Anterior cingulate cortex (tissue), 58 donors: ENCODE measurements at regions not wholly inside any gene's neighbourhood (a gene's known extent, or its start where the extent isn't known, plus 50 kb on each side); places are given as distances from the start of the nearest gene placed in this dataset.
"Not testable (repeated sequence)": the region's sequence is repeated elsewhere in the genome, so short reads cannot be mapped to it uniquely, and the experiment has no call there.

Source experiments
- DNase-seq, 58 donors: peaks; one replicate each; lab custom pipeline; 2025; lab: John Stamatoyannopoulos, UW

DNA sequence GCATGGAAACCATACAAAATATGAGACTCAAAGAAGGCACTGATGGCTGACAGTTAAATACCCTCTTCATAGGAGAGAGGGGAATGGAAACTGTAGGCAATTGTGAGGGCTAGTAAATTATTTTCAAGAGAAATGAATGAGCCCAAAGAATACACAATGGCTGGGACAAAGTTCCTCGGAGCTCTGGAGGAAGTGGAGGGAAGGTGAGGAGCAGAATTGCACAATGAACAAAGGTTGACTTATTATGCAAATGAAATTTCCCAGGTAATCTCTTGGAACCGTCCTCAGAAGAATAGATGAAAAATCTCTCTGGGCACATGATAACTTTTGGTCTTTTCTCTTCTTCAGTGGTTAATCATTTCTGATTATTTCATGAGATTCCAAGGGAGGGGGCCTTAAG lies 202.6 kb upstream of the VCX start:
- DNase-seq: no peak

DNA sequence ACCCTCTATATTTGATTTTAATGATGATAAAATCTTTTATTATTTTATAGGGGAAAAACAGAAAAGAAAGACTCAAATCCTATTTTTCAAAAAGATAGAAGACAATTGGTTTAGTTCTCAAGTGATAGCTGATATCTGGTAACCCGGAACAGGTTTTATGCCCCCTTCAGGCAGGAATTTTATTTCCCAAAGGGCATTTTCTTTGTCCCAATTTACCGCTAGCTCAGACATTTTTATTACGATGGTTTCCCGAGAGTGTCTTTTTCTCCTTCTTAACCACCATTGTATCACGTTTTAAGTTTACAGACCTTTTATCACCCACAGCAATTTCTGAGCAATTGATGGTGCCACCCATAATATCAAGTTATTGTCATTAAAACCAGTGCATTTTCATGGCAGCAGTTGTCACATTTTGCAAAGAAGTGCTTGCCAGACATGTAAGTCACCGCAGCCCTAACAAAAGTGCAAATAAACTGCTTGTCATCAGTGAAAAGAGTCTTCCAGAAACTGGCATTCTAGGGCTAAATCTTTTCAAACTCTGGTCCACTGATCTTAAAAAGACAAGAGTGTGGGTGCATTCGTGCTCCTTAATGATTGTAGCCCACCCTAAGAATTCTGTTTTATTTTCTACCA lies 204.8 kb upstream of the VCX start:
- no peak for DNase-seq

DNA sequence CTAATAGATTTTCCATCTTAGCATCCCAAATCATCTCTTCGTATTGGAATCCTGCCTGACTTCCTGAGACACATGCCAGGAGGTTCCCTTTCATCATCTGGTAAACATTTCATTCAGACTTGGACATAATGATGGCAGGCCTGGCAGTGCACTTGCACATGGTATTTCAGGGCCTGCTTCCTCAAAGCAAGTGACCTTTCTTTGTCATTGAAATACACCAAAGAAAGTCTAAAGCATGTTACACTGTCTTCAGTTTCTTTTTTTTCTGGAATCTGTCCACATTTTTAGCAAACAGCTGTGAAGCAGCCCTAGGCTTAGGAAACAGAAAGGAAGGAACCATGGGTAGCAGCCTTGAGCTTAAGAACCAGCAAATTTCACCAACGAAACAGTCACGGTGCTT lies 205.9 kb upstream of the VCX start:
- peak in 3 of 58 donors; percentile 0 to 1 (median 1) for DNase-seq

DNA sequence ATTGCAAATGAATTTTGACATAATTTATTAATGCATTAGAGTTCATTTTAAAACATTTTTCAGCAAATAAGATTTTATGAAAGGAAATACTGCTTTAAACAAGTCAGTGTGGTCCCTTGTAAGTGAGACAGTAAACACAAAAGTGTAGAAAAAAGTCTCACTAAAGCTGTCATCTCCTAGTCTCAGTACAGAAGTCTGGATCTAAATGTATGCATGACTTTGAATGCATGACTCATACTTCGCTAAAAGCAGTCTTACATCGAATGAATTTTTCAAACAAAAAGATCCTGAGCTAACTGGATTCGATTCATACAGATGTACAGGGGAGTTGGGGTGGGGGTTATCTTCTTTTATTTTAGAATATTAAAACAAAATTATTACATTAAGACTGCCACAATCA lies 207.4 kb upstream of the VCX start:
- DNase-seq: peak in 1 of 58 donors; percentile 6

DNA sequence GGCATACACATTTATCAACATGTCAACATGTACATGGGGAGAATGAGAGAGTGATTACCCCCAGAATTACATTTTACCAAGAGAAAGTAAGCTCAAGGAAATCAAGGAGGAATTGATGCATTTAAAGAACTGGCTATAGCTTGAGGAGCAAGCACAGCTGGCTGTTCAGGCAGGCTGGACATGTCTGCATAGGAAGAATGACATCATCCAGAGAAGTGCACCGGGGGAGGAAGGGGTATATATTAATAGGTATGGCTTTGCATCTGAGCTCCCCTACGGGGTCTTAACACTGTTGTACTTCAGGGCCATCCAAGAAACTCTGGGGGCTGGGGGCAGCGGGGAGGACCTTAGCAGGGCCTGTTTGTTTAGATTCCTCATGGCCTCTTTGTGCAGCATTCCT lies 222.4 kb upstream of the VCX start:
- no peak for DNase-seq

DNA sequence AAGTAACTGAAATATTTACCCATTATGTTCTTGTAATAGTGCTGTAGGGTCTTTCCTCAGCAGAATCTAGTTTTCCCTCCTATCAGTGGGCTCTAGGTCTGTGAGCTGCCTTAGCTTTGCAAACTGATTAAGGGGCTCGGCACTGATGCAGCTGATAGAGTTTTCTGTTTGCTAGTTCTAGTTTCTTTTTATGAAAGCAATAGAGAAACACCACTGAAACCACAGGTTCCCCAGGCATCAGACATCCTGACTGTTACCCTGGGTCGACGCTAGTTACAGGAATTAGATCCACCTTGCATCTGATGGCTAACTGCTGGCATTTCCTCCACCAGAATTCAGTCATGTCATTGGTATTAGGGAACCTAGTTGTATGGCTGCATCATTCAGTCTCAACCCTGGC lies 225.0 kb upstream of the VCX start:
- DNase-seq: no peak

DNA sequence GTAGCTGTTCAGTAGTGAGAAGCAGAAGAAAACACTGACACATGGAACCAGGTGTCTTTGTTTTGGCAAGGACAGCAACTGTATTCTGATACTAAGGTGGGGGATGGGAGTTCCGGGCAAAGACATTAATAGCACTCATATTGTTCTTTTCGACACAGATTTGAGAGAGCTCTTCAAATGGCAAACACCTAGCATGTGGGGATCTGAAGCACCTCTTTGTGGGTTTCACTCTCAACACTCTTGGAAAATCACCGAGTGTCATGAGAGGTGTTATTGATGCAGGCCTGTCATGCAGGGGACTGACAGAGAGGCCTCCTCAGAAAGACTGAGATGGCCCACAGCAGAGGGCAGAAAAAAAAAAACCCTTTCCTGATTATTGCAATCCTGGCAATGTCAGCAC lies 228.4 kb upstream of the VCX start:
- no peak for DNase-seq

DNA sequence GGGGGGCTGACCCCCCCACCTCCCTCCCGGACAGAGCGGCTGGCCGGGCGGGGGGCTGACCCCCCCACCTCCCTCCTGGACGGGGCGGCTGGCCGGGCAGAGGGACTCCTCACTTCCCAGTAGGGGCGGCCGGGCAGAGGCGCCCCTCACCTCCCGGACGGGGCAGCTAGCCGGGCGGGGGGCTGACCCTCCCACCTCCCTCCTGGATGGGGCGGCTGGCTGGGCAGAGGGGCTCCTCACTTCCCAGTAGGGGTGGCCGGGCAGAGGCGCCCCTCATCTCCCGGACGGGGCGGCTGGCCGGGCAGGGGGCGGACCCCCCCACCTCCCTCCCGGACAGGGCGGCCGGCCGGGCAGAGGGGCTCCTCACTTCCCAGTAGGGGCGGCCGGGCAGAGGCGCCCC lies 234.3 kb upstream of the VCX start:
- not testable (repeated sequence) for DNase-seq

DNA sequence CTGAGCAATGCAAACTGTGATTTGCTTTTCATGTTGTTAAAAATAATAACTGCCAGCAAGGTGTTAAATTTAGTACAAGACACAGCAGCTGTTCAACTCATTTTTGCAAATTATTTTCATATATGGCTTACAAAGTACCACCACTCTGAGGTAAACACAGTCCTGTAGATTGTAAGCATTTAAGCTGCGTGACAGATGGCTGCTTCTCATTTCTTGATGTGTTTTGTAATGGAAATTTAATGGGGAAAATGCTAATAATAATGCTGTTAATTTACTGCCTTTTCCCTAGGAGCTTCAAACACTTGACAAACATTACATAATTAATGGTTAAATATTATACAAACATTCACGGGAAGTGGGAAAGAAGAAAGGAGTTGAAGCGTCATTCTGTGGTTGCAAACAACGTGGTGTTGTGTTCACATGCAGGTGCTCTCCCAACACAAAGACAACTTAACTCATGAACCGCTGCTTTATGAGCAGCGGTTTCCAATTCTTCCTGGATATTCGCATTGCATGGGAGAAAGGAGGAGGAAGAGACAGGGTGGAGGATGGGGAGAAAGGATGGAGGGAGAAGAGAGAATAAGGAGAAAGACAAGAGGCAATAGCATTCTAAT lies 236.8 kb upstream of the VCX start:
- no peak for DNase-seq

DNA sequence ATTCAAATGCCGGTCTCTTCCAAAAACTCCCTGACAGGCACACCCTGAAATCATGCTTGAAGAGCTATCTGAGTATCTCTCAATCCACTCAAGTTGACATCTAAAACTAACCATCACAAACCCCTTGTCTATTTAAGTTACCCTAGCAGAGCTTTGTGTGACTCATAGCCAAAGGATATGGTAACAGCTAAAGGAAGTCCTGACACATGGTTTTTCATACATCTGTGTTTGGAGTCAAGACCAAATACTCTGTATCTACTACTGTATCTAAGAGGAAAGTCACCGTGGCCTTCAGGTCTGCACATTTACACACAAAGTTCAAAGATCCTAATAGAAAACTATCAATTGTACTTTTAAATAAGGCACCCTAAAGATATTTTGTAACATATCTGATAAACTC lies 239.6 kb upstream of the VCX start:
- DNase-seq: no peak

DNA sequence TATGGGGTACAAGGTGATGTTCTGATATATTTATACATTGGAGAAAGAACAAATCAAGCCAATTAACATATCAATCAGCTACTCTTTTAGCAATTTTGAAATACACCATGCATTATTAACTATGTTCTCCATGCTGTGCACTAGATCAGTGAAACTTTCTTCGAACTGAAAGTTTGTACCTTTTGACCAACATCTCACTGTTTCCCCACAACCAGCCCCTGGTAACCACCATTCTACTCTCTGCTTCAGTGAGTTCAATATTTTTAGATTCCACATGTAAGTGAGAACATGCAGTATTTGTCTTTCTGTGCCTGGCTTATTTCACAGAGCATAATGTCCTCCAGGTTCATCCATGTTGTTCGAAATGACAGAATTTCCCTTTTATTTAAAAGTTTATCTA lies 246.1 kb upstream of the VCX start:
- DNase-seq: no peak

DNA sequence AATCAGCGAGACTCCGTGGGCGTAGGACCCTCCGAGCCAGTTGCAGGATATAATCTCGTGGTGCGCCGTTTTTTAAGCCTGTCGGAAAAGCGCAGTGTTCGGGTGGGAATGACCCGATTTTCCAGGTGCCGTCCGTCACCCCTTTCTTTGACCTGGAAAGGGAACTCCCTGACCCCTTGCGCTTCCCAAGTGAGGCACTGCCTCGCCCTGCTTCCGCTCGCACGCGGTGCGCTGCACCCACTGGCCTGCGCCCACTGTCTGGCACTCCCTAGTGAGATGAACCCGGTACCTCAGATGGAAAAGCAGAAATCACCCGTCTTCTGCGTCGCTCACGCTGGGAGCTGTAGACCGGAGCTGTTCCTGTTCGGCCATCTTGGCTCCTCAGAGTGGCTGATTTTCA lies 249.6 kb upstream of the VCX start:
- DNase-seq: not testable (repeated sequence)

DNA sequence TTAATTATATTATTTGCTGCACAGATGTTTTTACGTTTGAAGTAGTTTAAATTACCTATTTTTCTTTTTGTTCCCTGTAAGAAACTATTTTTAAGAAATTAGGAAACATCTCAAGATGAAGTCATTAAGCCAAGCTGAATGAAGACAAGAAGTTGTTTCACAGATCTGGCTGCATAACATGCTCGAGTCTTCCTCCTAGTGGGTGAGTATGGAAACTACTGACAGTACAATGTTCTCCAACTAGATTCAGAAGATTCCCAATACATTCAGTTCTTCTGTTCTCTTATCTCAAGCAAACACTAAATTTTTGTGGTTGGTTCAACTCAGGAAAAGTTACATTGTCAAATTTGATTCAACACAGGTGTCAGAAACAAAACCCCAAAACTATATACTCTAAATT lies 256.8 kb upstream of the VCX start:
- DNase-seq: peak in 4 of 58 donors; percentile 0 to 4 (median 1)

DNA sequence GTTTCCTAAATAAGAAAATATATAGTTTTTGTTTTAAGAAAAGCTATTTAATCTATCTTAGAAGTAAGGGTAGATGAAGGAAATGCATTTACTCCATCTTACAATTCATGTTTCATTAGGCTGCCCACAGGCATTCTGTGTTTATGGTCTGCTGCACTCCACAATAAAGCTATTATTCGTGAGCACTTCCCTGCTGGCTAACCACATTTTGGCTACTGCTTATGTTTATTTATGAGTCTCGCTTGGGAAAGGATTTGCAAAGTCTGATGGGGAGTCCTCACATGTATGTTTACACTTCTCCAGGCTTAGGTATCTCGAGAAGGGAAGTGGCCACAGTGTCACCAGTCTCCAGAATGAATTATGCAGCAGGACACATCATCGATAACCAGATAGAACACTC lies 260.8 kb upstream of the VCX start:
- no peak for DNase-seq

DNA sequence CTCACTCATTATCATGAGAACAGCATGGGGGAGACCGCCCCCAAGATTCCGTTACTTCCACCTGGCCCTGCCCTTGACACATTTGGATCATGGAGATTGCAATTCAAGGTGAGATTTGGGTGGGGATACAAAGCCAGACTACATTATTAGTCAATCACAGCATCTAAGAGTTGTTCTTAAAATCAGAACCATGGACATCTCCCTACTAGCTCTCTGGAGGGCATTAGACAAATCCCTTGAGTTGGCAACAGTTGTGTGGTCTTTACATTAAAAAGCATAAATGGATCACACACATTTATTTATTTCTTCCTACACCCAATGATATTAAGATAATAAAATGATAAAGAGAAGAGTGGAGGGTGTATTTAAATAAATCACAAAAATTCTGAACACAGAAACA lies 262.8 kb upstream of the VCX start:
- DNase-seq: no peak

DNA sequence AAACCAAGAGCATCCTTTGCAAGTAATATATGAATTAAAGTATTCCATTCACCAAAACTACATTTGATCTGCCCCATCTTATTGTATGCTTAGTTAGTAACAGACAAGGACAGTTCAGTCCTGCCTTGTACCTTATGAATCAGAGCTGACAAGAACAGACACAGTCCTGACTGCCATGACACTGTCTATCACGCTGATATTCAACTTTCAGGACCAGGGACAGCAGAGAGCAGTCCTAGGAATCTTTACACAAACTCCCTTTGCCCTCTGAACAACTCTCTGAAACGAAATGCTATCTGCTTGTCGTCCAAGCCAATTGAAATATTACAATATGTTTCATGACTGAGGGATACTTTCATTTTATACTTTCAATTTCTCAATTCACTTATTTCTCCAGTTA lies 268.6 kb upstream of the VCX start:
- DNase-seq: no peak

DNA sequence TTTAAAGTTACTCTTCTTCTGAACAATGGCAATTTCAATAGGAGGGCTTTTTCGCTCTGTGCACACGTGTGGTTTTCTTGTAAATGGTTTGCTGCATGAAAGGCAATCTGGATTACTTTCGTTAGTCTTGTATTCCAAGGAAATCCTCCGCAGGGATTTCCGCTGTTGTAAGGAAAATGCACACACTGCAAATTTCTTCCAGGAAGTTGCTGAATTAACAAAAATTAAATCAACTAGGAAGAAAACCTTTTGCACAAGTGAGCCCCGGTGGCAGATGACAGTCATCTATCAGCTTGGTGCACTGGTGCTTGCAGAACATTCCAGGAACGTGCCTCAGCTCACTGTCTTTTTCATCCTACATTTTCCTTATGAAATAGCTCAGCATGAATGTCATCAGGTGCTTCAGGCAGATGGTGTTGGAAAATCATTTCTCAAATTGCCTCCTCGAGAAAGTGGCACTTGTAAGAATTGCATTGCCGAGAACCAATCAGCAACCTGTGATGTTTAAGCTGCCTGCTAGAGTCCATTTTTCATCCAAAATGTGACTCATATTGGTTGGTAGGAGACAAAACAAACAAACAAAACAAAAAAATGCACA lies 272.4 kb upstream of the VCX start:
- DNase-seq: no peak

DNA sequence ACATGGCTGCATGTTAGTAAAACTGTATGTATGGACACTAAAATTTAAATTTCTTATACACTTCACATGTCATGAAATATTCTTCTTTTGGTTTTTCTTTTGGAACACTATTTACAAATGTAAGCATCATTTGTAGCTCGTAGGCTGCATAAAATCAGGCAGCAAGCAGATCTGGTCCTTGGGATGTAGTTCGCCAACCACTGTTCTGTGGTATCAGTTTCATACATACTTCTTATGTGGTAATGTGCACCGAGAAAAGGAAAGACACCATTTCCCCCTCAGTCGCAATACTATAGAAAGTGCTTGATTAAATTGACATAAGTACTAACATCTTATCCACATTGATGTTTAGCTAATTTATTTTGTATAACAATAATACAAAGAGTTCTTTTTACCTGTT lies 274.4 kb upstream of the VCX start:
- DNase-seq: no peak

DNA sequence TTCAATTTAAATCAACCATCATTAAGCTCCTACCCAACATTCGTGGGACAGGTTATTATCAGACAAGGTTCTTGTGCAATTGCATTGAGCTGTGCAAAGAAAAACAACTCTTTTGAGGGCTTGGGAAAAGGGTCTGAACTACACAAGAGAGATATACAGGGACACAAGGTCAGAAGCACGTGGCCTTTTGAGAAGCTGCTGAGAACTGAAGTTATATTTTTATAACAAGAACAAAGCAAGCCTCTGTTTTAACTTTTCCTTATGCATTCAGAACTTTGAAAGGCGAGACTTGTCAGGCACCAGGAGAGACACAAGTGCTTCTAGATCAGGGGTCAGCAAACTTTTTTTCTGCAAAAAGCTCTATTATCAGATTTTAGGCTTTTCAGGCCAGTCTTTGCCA lies 274.8 kb upstream of the VCX start:
- DNase-seq: no peak

DNA sequence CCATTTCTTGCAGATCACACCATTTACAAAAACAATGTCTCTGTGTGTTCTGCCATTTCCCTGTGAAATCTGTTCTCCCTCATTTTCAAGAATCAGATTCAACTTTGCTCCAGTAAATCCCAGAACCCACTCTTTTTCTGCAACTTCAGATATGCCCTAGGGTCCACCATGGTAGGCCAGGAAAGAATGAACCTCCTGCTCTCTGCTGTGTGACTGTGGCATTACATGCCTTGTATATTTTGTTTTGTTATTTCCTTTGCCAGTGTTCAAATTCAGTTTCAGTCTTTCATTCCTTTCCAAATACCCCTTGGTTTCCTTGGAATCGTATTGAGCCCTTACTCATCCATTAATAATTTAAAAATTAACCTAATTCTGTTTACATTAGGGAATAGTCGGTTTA lies 290.2 kb upstream of the VCX start:
- no peak for DNase-seq

DNA sequence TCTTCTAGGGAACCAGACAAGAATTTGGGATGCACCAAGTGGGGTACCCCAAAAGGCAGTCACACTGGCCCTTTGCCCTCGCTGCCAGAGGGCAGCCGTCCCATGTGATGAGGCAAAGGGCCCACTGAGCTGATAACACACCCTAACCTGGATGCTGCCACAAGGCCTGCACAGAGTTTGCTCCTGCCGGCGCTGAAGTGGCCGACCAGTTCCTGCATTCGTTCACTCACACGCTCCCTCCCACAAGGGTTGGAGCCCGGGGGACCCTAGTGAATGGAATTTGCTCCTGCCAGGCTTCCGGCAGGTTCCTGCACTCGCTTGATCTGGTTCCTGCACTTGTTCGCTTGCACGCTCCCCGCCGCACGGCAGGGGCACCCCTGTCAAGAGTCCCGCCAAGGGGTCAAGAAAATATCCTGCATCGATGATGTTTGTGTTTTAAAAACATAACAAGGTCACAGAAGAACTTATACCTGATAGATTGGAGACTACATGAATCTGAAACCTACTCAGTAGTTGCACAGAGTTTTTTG lies 296.4 kb upstream of the VCX start:
- no peak for DNase-seq

DNA sequence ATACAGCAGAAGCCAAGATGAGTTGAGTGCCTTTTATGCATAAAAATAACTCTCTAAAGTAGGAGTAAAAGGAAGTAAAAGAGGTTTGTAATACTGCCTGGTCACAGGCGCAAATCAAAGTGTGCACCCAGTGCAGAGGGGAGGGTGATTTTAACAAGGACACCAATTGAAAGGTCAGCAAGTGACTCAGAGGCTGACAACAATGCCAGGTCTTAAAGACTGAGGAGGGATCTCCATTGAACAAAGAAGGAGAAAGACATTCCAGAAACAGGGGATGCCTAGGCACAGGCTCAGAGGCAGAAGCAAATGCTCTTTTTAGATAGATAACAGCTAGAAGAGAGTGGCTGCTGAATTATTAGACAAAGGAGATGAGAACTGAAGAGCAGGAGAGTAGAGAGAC lies 297.4 kb upstream of the VCX start:
- DNase-seq: no peak
